Hematopoietic multipotent progenitor cell treated with erythropoietin and hydrocortisone succinate and interleukin-3 and kit ligand, for 15 days (in vitro differentiated cells): ENCODE measurements at regions not wholly inside any gene's neighbourhood (a gene's known extent, or its start where the extent isn't known, plus 50 kb on each side); places are given as distances from the start of the nearest gene placed in this dataset.

Source experiments
- DNase-seq: peaks from one replicate; pipeline ENCODE4 v3.0.0-alpha.2; 2015; ENCODE audit warnings: low spot score

GRCh38 chr5:39506211-39506610, 81.4 kb upstream of the DAB2 start:
- no peak for DNase-seq

DNA sequence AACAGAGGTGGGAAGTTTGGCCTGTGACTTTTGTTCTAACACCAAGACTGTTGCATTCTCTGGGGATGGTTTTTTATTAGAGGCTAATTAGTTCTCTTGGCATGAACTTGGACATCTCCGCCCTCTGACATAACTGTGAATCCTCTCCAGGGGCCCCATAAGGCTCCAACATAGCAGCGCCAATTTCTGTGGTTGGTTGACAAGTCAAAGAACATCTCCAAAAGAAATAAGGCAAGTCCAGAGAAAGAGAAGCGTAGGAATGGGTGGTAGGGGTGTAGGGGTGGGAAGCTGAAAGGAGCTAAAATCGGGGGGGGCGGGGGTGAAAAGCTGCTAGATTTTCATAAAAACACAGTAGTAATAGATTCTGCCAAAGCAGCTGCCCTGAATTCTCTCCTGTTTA, 81.0 kb upstream of the DAB2 start:
- no peak for DNase-seq

- no peak for DNase-seq
These were observed 80.6 kb upstream of the DAB2 start for GRCh38 chr5:39505363-39505762.

- DNase-seq, result no peak
These were observed 78.4 kb upstream of the DAB2 start for GRCh38 chr5:39503155-39503554.

- no peak for DNase-seq
These were observed 77.9 kb upstream of the DAB2 start for GRCh38 chr5:39502704-39503103.

GRCh38 chr5:39501397-39501796, 76.6 kb upstream of the DAB2 start:
- no peak for DNase-seq

DNA sequence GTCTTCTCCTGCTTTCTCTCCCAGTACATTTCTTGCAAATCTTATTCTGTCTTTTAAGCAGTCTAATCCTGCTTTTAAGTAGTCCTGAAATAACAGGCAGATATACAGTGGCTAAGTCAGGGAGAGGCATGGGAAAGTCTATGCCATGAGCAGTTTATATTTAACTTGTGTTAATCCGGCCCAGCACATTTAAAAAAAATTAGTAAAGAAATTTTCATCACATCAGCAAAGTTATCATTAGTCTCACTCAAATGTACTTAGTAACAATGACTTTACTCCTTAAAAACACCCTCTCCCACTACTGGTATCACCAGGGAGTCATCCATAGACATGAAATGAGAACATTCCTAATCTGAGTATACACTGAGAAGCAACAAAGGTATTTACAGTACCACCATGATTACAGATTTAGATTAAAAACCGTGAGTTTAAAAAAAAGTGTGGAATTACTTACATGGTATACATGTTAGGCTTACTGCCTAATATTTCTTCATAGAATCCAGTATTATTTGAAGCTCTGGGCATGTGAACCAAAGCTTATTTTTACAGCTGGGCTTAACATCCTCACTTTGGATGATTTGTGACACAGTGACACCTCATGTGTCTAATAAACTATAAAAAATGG, 75.9 kb upstream of the DAB2 start:
- DNase-seq, result no peak

DNA sequence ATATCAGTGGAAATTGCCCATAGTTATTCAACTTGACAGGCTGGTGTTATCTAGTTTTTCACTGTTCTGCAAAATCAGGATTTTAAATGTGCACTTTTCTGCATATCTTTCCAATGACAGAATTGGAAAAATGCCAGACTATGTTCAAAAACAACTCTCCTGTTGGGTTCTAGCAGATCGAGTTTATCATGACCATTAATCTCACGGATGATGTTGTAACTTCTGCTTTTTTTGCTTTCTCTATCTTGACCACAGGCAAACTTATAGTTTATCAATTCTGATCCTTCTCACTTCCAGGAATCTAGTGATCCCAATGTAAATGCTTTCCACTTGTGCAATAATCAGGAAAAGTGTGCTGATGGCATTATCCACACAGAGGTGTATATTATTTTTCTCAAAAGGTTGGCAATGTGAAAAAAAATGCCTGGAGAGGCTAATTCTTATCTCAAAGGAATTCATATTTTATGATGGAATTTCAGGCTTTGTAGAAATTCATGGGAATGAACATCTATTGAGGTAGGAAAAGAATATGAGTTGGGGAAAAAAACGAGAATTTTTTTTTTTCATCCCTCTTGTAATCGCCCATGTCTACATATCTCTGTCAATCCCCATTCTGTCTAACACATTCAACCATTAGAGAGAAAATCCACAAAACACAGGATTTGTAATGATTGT, 73.6 kb upstream of the DAB2 start:
- DNase-seq, result no peak

DNA sequence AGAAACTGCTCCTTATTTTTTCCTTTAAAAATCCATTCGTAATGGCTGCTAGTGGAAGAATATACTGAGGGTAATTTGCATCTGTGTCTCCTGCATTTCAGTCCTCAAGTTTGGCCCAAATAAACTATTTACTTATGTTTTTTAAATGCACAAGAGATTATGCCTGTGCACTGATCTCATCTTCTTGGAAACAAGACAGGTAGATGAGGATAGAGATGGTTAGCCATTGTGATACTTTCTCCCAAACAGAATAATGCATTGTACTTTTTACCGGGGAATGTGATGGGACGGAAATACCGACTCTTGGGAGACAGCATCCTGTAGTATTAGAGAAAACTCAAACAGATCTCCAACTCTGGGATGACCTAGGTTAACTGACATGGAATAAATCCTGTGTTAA, 72.5 kb upstream of the DAB2 start:
- DNase-seq, result no peak

DNA sequence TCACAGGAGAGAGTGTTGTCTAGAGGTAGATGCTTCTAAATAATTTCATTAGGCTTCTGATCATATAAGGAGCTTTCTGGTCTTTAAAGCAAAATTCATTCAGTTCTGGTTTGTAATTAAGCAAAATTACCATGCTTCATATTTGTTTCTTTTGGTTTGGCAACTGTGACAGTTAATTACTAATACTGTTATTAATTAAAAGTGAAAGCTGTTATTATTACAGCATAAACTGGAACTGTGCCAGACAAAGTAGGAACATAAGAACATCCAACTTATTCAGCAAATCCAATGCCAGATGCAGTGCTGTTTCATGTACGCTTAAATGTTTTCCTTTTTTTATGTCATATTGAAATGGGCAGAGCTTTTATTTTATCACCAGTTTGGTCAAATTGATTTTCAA, 70.4 kb upstream of the DAB2 start:
- no peak for DNase-seq

DNA sequence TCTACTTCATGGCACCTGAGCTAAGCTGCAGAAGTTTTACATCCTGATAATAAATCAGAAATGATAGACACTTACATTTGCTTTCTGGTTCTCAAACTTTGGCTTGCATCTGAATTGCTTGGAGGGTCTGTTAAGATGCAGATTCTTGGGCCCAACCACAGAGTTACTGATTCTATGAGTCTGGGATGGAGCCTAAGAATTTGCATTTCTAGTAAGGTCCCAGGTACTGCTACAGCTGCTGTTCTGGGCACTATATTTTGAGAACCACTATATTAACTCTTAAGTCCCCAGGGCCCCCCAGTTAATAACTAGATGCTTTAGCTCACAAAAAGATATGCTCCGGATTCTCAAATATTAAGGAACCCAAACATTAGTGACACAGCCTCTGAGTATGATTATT, 69.8 kb upstream of the DAB2 start:
- no peak for DNase-seq

GRCh38 chr5:39494107-39494510, 69.3 kb upstream of the DAB2 start:
- DNase-seq, result no peak

- no peak for DNase-seq
These were observed 66.4 kb upstream of the DAB2 start for GRCh38 chr5:39491210-39491609.

GRCh38 chr5:39489263-39489662, 64.5 kb upstream of the DAB2 start:
- no peak for DNase-seq

GRCh38 chr5:39486790-39487189, 62.0 kb upstream of the DAB2 start:
- DNase-seq, result no peak

- no peak for DNase-seq
These were observed 61.6 kb upstream of the DAB2 start for GRCh38 chr5:39486361-39486760.

DNA sequence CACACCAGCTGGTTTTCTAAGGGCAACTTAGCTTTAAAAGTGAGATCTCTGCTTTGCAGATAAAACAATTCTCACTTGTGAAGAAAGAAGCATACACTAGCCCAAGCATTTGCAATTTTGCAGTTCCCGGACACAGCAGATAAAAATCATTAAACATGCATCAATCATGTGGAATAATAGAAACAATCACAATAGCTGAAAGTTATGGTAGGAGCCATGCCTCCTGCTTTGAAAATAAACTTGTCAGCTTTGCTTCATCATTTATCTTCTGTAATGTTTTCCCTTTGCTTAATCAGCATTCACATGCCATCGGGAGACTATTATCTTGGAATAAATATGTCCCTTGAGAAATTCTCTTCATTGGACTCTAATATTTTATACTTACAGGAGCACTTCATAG, 60.3 kb upstream of the DAB2 start:
- no peak for DNase-seq

DNA sequence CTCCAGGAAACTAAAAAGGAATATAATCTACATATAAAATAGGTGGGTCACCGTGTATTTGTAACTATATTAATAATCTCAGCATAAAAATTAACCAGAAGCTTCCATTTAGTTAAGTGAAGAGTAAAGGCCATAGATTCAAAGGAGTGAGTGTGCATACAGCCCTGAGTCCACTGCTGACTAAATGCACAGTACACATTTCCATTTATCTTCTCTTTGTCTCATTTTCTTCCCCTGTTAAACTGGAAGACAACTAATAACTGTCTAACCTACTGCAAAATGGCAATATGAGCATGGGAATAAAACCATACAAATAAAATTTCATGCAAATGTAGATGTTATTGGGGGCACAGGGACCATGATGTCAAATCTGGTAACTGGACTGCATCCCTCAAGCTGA, 59.9 kb upstream of the DAB2 start:
- no peak for DNase-seq

DNA sequence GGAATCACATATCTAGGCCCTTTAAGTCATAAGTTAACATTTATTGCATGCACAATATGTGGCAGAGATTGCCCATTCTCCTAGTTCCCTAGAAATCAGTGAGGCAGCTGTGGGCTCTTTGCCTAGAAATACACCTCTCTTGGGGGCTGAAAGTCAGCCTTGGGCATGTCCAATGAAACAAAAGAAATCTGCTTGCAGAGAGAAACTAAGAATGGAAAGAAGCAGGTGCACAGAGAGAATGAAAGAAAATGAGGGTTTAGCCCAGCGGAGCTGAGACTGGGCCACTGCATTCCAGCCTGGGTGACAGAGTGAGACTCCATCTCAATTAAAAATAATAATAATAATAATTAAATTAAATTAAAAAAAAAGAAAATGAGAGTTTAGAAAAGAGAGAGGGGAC, 57.3 kb upstream of the DAB2 start:
- no peak for DNase-seq

DNA sequence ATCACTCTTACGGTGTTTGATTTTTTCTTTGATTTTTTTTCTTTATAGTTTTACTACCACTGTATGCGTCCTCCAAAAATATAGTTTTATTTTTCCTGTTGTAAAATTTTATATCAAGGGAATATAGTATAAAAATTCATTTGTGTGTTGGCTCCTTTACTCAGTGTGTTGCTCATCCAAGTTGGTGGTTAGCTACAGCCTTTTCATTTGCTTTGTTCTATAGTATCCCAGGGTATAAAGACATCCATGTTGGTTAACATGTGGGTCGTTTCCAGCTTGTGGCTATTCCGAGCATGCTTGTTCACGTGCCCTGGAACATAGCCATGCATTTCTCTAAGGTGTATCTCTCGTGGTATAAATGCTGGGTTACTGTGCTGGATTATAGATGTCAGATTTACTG, 54.8 kb upstream of the DAB2 start:
- no peak for DNase-seq

DNA sequence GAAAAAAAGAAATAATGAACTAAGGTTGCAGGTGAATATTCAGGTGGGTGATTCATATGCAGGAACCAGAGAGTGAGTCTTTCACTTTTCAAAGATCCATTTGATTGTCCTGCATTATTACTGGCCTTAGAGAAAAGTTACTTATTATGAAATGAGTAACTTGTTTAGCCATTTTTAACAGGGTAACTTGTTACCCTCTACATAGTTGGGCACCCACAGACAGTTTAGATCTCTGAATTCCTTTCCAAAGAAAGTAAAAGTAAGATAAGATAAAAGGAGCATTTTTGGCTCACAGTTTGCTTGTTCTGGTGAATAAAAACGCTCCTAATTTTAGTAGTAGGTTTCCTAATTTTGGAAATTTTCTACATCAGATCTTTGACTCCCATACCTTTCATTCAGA, 54.1 kb upstream of the DAB2 start:
- no peak for DNase-seq

- no peak for DNase-seq
These were observed 52.1 kb upstream of the DAB2 start for GRCh38 chr5:39476843-39477220.

GRCh38 chr5:39475881-39476842, 51.4 kb upstream of the DAB2 start:
- no peak for DNase-seq
